GM12872 (cell line): ENCODE measurements at regions not wholly inside any gene's neighbourhood (a gene's known extent, or its start where the extent isn't known, plus 50 kb on each side); places are given as distances from the start of the nearest gene placed in this dataset.

ENCODE experiments used
- TF ChIP-seq, protein P1 (sequence below): IDR thresholded peaks from 3 replicates; pipeline ENCODE4 v1.5.1; 2011; ENCODE audit warnings: low read depth, mild to moderate bottlenecking, low read length, moderate library complexity; ENCODE audit not compliant: insufficient read depth

DNA sequence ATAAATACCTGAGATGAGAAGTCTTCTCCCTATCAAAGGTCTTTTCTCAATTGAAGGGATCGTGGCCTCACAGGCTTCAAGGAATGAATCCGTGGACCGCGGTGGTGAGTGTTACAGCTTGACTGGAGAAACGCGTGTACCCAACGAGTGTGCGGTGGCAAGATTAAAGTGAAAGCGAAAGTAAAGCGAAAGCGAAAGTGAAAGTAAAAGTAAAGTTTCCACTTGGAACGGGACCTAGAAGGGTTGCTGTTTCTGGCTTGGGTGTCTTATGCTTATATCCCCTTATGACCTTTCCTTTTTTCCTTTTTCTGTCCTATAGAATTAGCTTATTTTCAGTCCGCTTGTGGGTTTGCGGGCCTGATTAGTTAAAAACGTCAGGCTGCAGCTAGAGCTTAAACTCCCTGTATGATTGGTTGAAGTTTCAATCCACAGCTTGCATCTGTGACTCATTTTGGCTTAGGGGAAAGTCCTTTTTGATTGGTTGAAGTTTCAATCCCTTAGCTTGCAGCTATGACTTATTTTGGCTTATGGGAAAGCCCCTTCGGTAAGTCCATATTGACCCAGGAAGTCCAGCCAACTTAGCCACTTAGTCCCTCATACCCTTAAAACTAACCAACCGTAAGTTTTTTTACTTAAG is 924.3 kb upstream of the CDH10 start:
- TF ChIP-seq, protein P1, sequence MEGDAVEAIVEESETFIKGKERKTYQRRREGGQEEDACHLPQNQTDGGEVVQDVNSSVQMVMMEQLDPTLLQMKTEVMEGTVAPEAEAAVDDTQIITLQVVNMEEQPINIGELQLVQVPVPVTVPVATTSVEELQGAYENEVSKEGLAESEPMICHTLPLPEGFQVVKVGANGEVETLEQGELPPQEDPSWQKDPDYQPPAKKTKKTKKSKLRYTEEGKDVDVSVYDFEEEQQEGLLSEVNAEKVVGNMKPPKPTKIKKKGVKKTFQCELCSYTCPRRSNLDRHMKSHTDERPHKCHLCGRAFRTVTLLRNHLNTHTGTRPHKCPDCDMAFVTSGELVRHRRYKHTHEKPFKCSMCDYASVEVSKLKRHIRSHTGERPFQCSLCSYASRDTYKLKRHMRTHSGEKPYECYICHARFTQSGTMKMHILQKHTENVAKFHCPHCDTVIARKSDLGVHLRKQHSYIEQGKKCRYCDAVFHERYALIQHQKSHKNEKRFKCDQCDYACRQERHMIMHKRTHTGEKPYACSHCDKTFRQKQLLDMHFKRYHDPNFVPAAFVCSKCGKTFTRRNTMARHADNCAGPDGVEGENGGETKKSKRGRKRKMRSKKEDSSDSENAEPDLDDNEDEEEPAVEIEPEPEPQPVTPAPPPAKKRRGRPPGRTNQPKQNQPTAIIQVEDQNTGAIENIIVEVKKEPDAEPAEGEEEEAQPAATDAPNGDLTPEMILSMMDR, result no peak

DNA sequence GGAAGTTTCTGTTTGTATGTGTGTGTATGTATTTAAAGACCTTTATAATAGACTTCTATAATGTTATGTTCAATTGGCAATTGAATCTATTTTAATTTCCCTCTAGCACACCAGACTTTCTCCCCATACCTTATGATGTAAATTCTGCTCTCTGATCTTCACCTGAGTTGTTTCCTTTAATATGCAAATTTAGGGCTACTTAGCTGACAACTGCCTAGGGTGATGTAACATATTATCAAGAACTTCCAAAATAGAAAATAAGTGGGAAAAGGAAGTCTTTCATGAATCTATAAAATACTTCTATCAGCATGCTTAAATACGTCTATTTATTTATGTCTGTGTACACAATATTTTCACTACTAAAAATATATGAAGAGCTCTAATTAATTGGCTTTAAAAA is 923.5 kb upstream of the CDH10 start:
- TF ChIP-seq, protein P1, result no peak

DNA sequence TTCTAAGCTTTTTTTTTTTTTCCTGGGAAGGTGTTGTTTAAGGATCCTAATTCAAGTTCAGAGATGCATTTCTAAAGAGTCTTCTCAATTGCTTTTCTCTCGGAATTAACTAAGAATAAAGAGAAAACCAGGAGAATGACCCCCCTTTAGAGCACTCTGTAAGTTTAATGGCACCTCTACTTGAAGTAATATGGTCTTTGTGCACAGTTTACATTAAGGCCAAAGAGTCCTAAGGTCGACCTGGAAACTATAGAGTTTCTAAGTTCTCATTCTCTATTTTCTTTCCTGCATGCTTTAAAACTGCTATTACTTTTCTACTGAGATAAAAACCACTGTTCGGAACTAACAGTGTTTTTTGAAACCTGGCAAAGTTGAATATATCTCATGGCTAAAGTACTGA is 923.1 kb upstream of the CDH10 start:
- TF ChIP-seq, protein P1, result no peak

- TF ChIP-seq, protein P1, result no peak
Measured at GRCh38 chr5:25562656-25563055, 917.9 kb upstream of the CDH10 start.

GRCh38 chr5:25554077-25554476 is 909.3 kb upstream of the CDH10 start:
- TF ChIP-seq, protein P1, result no peak

DNA sequence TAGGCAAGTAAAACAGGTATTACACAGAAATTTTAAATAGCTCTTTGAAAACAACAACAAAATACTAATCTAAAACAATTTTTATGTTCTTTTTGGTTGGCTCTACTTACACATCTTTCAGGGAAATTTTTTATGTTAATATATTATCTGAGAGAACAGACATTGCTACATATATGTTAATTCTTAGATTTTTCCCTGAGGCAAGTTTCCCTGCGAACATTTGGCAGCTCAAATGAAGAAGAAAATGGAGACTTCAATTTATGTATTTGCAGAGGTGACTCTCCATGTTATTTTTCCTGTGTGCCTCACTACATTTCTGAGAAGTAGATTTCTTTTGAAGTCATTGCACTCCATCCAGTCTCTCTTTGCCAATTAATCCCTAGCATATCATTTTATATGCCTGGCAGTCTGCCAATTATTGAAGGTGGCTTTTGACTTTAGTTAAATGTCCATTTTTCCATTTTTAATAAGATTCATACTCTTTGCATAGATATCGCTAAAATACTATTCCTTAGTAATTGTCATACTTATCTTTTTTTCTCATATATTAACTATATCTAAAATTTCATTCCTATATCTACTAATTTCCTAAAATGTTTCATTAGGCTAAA is 908.2 kb upstream of the CDH10 start:
- TF ChIP-seq, protein P1, result no peak

GRCh38 chr5:25550793-25551192 is 906.0 kb upstream of the CDH10 start:
- TF ChIP-seq, protein P1, result no peak
